ENCODE measurements at regions not wholly inside any gene's neighbourhood (a gene's known extent, or its start where the extent isn't known, plus 50 kb on each side); places are given as distances from the start of the nearest gene placed in this dataset.

DNA sequence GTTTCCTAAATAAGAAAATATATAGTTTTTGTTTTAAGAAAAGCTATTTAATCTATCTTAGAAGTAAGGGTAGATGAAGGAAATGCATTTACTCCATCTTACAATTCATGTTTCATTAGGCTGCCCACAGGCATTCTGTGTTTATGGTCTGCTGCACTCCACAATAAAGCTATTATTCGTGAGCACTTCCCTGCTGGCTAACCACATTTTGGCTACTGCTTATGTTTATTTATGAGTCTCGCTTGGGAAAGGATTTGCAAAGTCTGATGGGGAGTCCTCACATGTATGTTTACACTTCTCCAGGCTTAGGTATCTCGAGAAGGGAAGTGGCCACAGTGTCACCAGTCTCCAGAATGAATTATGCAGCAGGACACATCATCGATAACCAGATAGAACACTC, 260.8 kb upstream of the VCX start:
- no peaks in the 10 kb centered on the region for H3K36me3 ChIP-seq (ENCODE audit: control insufficient read depth, low read depth, low read length)
- no peak overlapping the region for H3K27ac ChIP-seq (ENCODE audit: low read length)
- no peaks in the 10 kb centered on the region for H3K4me1 ChIP-seq (ENCODE audit: control insufficient read depth, low read depth, low read length)
- no peaks in the 10 kb centered on the region for H3K27me3 ChIP-seq (ENCODE audit: control insufficient read depth, insufficient read depth, low read length)
- no peak overlapping the region for H3K9ac ChIP-seq (ENCODE audit: low read length)
- no peak overlapping the region for H3K4me3 ChIP-seq (ENCODE audit: low read length)
- H3K9me3 ChIP-seq (ENCODE audit: control insufficient read depth, low read depth, low read length) = no peaks in the 10 kb centered on the region

DNA sequence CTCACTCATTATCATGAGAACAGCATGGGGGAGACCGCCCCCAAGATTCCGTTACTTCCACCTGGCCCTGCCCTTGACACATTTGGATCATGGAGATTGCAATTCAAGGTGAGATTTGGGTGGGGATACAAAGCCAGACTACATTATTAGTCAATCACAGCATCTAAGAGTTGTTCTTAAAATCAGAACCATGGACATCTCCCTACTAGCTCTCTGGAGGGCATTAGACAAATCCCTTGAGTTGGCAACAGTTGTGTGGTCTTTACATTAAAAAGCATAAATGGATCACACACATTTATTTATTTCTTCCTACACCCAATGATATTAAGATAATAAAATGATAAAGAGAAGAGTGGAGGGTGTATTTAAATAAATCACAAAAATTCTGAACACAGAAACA, 262.8 kb upstream of the VCX start:
- Histone ChIP-seq H3K9ac (ENCODE audit: low read length) (no peak overlapping the region), H3K27me3 (ENCODE audit: control insufficient read depth, insufficient read depth, low read length) (no peaks in the 10 kb centered on the region), H3K36me3 (ENCODE audit: control insufficient read depth, low read depth, low read length) (no peaks in the 10 kb centered on the region), H3K9me3 (ENCODE audit: control insufficient read depth, low read depth, low read length) (no peaks in the 10 kb centered on the region), H3K27ac (ENCODE audit: low read length) (no peak overlapping the region), H3K4me1 (ENCODE audit: control insufficient read depth, low read depth, low read length) (no peaks in the 10 kb centered on the region), H3K4me3 (ENCODE audit: low read length) (no peak overlapping the region)

DNA sequence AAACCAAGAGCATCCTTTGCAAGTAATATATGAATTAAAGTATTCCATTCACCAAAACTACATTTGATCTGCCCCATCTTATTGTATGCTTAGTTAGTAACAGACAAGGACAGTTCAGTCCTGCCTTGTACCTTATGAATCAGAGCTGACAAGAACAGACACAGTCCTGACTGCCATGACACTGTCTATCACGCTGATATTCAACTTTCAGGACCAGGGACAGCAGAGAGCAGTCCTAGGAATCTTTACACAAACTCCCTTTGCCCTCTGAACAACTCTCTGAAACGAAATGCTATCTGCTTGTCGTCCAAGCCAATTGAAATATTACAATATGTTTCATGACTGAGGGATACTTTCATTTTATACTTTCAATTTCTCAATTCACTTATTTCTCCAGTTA, 268.6 kb upstream of the VCX start:
- Histone ChIP-seq H3K9ac (ENCODE audit: low read length) (no peak overlapping the region), H3K4me3 (ENCODE audit: low read length) (no peak overlapping the region), H3K27me3 (ENCODE audit: control insufficient read depth, insufficient read depth, low read length) (no peaks in the 10 kb centered on the region), H3K9me3 (ENCODE audit: control insufficient read depth, low read depth, low read length) (no peaks in the 10 kb centered on the region), H3K27ac (ENCODE audit: low read length) (no peak overlapping the region), H3K4me1 (ENCODE audit: control insufficient read depth, low read depth, low read length) (no peaks in the 10 kb centered on the region), H3K36me3 (ENCODE audit: control insufficient read depth, low read depth, low read length) (no peaks in the 10 kb centered on the region)

DNA sequence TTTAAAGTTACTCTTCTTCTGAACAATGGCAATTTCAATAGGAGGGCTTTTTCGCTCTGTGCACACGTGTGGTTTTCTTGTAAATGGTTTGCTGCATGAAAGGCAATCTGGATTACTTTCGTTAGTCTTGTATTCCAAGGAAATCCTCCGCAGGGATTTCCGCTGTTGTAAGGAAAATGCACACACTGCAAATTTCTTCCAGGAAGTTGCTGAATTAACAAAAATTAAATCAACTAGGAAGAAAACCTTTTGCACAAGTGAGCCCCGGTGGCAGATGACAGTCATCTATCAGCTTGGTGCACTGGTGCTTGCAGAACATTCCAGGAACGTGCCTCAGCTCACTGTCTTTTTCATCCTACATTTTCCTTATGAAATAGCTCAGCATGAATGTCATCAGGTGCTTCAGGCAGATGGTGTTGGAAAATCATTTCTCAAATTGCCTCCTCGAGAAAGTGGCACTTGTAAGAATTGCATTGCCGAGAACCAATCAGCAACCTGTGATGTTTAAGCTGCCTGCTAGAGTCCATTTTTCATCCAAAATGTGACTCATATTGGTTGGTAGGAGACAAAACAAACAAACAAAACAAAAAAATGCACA, 272.4 kb upstream of the VCX start:
- Histone ChIP-seq H3K9ac (ENCODE audit: low read length) (no peak overlapping the region), H3K36me3 (ENCODE audit: control insufficient read depth, low read depth, low read length) (no peaks in the 10 kb centered on the region), H3K4me1 (ENCODE audit: control insufficient read depth, low read depth, low read length) (no peaks in the 10 kb centered on the region), H3K9me3 (ENCODE audit: control insufficient read depth, low read depth, low read length) (no peaks in the 10 kb centered on the region), H3K4me3 (ENCODE audit: low read length) (no peak overlapping the region), H3K27ac (ENCODE audit: low read length) (no peak overlapping the region), H3K27me3 (ENCODE audit: control insufficient read depth, insufficient read depth, low read length) (no peaks in the 10 kb centered on the region)

- Histone ChIP-seq H3K4me3 (ENCODE audit: low read length) (no peak overlapping the region), H3K27me3 (ENCODE audit: control insufficient read depth, insufficient read depth, low read length) (no peaks in the 10 kb centered on the region), H3K27ac (ENCODE audit: low read length) (no peak overlapping the region), H3K4me1 (ENCODE audit: control insufficient read depth, low read depth, low read length) (no peaks in the 10 kb centered on the region), H3K36me3 (ENCODE audit: control insufficient read depth, low read depth, low read length) (no peaks in the 10 kb centered on the region), H3K9ac (ENCODE audit: low read length) (no peak overlapping the region), H3K9me3 (ENCODE audit: control insufficient read depth, low read depth, low read length) (no peaks in the 10 kb centered on the region)
These were observed 274.4 kb upstream of the VCX start for GRCh38 chrX:7568597-7568996.

- no peak overlapping the region for H3K9ac ChIP-seq (ENCODE audit: low read length)
- no peak overlapping the region for H3K27ac ChIP-seq (ENCODE audit: low read length)
- H3K9me3 ChIP-seq (ENCODE audit: control insufficient read depth, low read depth, low read length) = no peaks in the 10 kb centered on the region
- H3K27me3 ChIP-seq (ENCODE audit: control insufficient read depth, insufficient read depth, low read length) = no peaks in the 10 kb centered on the region
- H3K4me3 ChIP-seq (ENCODE audit: low read length) = no peak overlapping the region
- no peaks in the 10 kb centered on the region for H3K4me1 ChIP-seq (ENCODE audit: control insufficient read depth, low read depth, low read length)
- no peaks in the 10 kb centered on the region for H3K36me3 ChIP-seq (ENCODE audit: control insufficient read depth, low read depth, low read length)
These were observed 274.8 kb upstream of the VCX start for GRCh38 chrX:7568130-7568529.

DNA sequence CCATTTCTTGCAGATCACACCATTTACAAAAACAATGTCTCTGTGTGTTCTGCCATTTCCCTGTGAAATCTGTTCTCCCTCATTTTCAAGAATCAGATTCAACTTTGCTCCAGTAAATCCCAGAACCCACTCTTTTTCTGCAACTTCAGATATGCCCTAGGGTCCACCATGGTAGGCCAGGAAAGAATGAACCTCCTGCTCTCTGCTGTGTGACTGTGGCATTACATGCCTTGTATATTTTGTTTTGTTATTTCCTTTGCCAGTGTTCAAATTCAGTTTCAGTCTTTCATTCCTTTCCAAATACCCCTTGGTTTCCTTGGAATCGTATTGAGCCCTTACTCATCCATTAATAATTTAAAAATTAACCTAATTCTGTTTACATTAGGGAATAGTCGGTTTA, 290.2 kb upstream of the VCX start:
- Histone ChIP-seq H3K9me3 (ENCODE audit: control insufficient read depth, low read depth, low read length) (no peaks in the 10 kb centered on the region), H3K4me1 (ENCODE audit: control insufficient read depth, low read depth, low read length) (no peaks in the 10 kb centered on the region), H3K27me3 (ENCODE audit: control insufficient read depth, insufficient read depth, low read length) (no peaks in the 10 kb centered on the region), H3K9ac (ENCODE audit: low read length) (no peak overlapping the region), H3K4me3 (ENCODE audit: low read length) (no peak overlapping the region), H3K36me3 (ENCODE audit: control insufficient read depth, low read depth, low read length) (no peaks in the 10 kb centered on the region), H3K27ac (ENCODE audit: low read length) (no peak overlapping the region)

DNA sequence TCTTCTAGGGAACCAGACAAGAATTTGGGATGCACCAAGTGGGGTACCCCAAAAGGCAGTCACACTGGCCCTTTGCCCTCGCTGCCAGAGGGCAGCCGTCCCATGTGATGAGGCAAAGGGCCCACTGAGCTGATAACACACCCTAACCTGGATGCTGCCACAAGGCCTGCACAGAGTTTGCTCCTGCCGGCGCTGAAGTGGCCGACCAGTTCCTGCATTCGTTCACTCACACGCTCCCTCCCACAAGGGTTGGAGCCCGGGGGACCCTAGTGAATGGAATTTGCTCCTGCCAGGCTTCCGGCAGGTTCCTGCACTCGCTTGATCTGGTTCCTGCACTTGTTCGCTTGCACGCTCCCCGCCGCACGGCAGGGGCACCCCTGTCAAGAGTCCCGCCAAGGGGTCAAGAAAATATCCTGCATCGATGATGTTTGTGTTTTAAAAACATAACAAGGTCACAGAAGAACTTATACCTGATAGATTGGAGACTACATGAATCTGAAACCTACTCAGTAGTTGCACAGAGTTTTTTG, 296.4 kb upstream of the VCX start:
- H3K9me3 ChIP-seq (ENCODE audit: control insufficient read depth, low read depth, low read length) = no peaks in the 10 kb centered on the region
- H3K27me3 ChIP-seq (ENCODE audit: control insufficient read depth, insufficient read depth, low read length) = no peaks in the 10 kb centered on the region
- H3K27ac ChIP-seq (ENCODE audit: low read length) = no peak overlapping the region
- H3K36me3 ChIP-seq (ENCODE audit: control insufficient read depth, low read depth, low read length) = no peaks in the 10 kb centered on the region
- H3K4me1 ChIP-seq (ENCODE audit: control insufficient read depth, low read depth, low read length) = no peaks in the 10 kb centered on the region
- H3K4me3 ChIP-seq (ENCODE audit: low read length) = no peak overlapping the region
- H3K9ac ChIP-seq (ENCODE audit: low read length) = no peak overlapping the region

DNA sequence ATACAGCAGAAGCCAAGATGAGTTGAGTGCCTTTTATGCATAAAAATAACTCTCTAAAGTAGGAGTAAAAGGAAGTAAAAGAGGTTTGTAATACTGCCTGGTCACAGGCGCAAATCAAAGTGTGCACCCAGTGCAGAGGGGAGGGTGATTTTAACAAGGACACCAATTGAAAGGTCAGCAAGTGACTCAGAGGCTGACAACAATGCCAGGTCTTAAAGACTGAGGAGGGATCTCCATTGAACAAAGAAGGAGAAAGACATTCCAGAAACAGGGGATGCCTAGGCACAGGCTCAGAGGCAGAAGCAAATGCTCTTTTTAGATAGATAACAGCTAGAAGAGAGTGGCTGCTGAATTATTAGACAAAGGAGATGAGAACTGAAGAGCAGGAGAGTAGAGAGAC, 297.4 kb upstream of the VCX start:
- H3K4me3 ChIP-seq (ENCODE audit: low read length) = no peak overlapping the region
- H3K36me3 ChIP-seq (ENCODE audit: control insufficient read depth, low read depth, low read length) = no peaks in the 10 kb centered on the region
- no peaks in the 10 kb centered on the region for H3K4me1 ChIP-seq (ENCODE audit: control insufficient read depth, low read depth, low read length)
- H3K27ac ChIP-seq (ENCODE audit: low read length) = no peak overlapping the region
- no peak overlapping the region for H3K9ac ChIP-seq (ENCODE audit: low read length)
- H3K9me3 ChIP-seq (ENCODE audit: control insufficient read depth, low read depth, low read length) = no peaks in the 10 kb centered on the region
- no peaks in the 10 kb centered on the region for H3K27me3 ChIP-seq (ENCODE audit: control insufficient read depth, insufficient read depth, low read length)

DNA sequence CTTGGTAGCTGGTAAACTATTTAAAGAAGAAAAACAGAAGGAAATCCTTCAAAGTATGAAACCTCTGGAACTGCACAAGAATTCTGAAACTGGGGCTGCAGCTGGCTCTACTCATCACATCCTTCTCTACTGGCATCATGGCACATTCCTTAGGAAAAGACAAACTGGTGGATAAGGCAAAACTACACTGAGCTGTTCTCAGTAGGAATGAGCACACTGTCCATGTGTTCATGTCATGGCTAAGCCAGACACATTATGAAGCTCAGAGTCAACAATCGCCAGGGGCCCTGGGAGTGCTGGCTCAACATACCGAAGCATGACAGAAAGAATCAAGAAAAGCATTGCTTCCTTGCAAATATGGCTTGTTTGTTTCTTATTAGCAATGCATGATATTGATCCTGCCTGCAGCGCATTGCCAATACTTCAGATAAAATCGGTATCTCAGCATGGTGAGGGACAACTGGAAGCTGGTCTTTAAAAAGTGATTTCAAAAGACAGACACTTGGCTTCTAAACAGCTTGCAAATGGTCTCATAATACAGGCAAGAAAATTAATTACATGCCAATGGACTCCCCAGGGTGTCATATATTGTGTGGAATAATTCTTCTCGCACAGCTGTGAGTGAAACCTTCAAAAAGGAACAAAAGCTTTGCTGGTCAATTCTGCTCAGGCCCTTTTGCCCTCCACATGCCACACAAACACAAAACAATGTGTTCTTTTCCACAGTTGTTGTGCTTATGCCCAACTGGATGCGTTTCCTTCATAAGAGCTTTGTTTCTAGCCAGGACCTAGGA, 300.2 kb upstream of the VCX start:
- Histone ChIP-seq H3K27ac (ENCODE audit: low read length) (no peak overlapping the region), H3K9ac (ENCODE audit: low read length) (no peak overlapping the region), H3K9me3 (ENCODE audit: control insufficient read depth, low read depth, low read length) (no peaks in the 10 kb centered on the region), H3K27me3 (ENCODE audit: control insufficient read depth, insufficient read depth, low read length) (no peaks in the 10 kb centered on the region), H3K36me3 (ENCODE audit: control insufficient read depth, low read depth, low read length) (no peaks in the 10 kb centered on the region), H3K4me1 (ENCODE audit: control insufficient read depth, low read depth, low read length) (no peaks in the 10 kb centered on the region), H3K4me3 (ENCODE audit: low read length) (no peak overlapping the region)

DNA sequence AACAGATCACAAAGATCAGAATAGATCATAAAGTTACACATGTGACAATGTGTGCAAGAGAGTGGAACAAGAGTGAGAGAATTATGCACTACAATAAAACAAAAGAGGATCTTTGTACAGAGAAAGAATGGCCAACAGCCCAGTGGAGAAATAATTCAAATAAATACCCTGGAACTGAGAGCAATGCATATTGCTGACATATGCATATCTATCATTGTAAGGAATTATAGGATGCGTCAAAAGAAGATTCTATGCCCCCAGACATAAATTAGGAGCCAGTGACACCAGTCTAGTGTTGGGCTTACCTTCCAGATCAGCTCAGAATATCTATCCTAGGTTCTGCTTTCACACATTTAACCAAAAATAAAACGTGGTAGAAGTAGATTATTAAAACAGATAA, 320.1 kb upstream of the VCX start:
- H3K9me3 ChIP-seq (ENCODE audit: control insufficient read depth, low read depth, low read length) = no peaks in the 10 kb centered on the region
- H3K4me1 ChIP-seq (ENCODE audit: control insufficient read depth, low read depth, low read length) = no peaks in the 10 kb centered on the region
- no peak overlapping the region for H3K4me3 ChIP-seq (ENCODE audit: low read length)
- no peak overlapping the region for H3K9ac ChIP-seq (ENCODE audit: low read length)
- H3K27ac ChIP-seq (ENCODE audit: low read length) = no peak overlapping the region
- H3K27me3 ChIP-seq (ENCODE audit: control insufficient read depth, insufficient read depth, low read length) = no peaks in the 10 kb centered on the region
- H3K36me3 ChIP-seq (ENCODE audit: control insufficient read depth, low read depth, low read length) = no peaks in the 10 kb centered on the region
